IMR-90 (cell line): ENCODE measurements at regions not wholly inside any gene's neighbourhood (a gene's known extent, or its start where the extent isn't known, plus 50 kb on each side); places are given as distances from the start of the nearest gene placed in this dataset.

Experiments used
- BHLHE40 ChIP-seq: fragments of 150-350 bp; IDR thresholded peaks from 2 replicates; pipeline ENCODE4 v1.6.1; 2016; ENCODE audit warnings: mild to moderate bottlenecking, low read depth, low read length
- CEBPB ChIP-seq: IDR thresholded peaks from 2 replicates; pipeline ENCODE4 v1.6.1; 2012; ENCODE audit warnings: low read depth, low read length, improper control_type of control experiment
- CTCF ChIP-seq: conservative IDR thresholded peaks from 2 replicates; pipeline ENCODE4 v1.5.1; 2012; ENCODE audit warnings: mild to moderate bottlenecking, low read depth, low read length, improper control_type of control experiment
- MXI1 ChIP-seq: IDR thresholded peaks from 2 replicates; pipeline ENCODE4 v1.6.1; 2012; ENCODE audit warnings: low read depth, mild to moderate bottlenecking, low read length, moderate library complexity, borderline replicate concordance
- NFE2L2 ChIP-seq: fragments of 150-350 bp; IDR thresholded peaks from 2 replicates; pipeline ENCODE4 v1.6.1; 2016; ENCODE audit warnings: low read depth, mild to moderate bottlenecking, low read length
- POLR2A ChIP-seq: IDR thresholded peaks from 2 replicates; pipeline ENCODE4 v1.6.1; 2012; ENCODE audit warnings: mild to moderate bottlenecking, low read depth, low read length
- SMC3 ChIP-seq: fragments of 150-350 bp; IDR thresholded peaks from 2 replicates; pipeline ENCODE4 v1.6.1; 2016; ENCODE audit warnings: low read depth, mild to moderate bottlenecking, antibody characterized with exemption, low read length, moderate library complexity
- TF ChIP-seq, protein P1 (sequence below): fragments of 150-350 bp; IDR thresholded peaks from 2 replicates; pipeline ENCODE4 v1.6.1; 2016; ENCODE audit warnings: low read depth, mild to moderate bottlenecking, low read length, moderate library complexity, borderline replicate concordance

- TF ChIP-seq CTCF (no peak), MXI1 (no peak), BHLHE40 (no peak), POLR2A (no peak), SMC3 (no peak), NFE2L2 (no peak), CEBPB (no peak)
- TF ChIP-seq, protein P1, sequence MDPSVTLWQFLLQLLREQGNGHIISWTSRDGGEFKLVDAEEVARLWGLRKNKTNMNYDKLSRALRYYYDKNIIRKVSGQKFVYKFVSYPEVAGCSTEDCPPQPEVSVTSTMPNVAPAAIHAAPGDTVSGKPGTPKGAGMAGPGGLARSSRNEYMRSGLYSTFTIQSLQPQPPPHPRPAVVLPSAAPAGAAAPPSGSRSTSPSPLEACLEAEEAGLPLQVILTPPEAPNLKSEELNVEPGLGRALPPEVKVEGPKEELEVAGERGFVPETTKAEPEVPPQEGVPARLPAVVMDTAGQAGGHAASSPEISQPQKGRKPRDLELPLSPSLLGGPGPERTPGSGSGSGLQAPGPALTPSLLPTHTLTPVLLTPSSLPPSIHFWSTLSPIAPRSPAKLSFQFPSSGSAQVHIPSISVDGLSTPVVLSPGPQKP: no peak
These were observed 214.3 kb upstream of the SEMA6A start for GRCh38 chr5:116788851-116789403.
